22Rv1 (cell line): ENCODE measurements at regions not wholly inside any gene's neighbourhood (a gene's known extent, or its start where the extent isn't known, plus 50 kb on each side); places are given as distances from the start of the nearest gene placed in this dataset.

Source experiments
- H3K27ac ChIP-seq: fragments of 450-650 bp; 2 replicates; pipeline ENCODE4 v1.5.1; 2017
- ZFX ChIP-seq: fragments of 450-650 bp; IDR thresholded peaks from 2 replicates; pipeline ENCODE4 v1.6.1; 2017; ENCODE audit warnings: antibody characterized with exemption, borderline replicate concordance
- TF ChIP-seq, protein P1 (sequence below): fragments of 450-650 bp; IDR thresholded peaks from 2 replicates; pipeline ENCODE4 v1.5.1; 2017; ENCODE audit warnings: mild to moderate bottlenecking

DNA sequence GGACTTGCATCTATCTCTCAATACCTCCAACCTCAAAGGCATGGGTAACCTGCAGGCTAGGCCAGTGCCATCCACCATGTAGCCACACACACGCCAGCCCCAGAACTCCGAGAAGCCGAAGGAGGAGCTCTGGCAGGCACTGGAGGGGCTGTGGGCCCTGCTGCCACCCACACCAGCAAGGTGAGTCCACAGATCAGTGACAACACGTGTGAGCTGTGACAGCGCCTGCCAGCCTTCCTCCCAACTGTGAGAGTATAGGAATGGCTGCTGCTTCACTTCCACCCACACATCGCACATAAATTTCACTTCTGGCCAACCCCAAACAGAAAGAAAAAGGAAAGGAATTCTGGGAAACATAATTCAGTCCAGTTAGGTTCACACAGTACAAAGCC, 422.6 kb downstream of the BCOR start:
- TF ChIP-seq ZFX = no peak
- TF ChIP-seq, protein P1, sequence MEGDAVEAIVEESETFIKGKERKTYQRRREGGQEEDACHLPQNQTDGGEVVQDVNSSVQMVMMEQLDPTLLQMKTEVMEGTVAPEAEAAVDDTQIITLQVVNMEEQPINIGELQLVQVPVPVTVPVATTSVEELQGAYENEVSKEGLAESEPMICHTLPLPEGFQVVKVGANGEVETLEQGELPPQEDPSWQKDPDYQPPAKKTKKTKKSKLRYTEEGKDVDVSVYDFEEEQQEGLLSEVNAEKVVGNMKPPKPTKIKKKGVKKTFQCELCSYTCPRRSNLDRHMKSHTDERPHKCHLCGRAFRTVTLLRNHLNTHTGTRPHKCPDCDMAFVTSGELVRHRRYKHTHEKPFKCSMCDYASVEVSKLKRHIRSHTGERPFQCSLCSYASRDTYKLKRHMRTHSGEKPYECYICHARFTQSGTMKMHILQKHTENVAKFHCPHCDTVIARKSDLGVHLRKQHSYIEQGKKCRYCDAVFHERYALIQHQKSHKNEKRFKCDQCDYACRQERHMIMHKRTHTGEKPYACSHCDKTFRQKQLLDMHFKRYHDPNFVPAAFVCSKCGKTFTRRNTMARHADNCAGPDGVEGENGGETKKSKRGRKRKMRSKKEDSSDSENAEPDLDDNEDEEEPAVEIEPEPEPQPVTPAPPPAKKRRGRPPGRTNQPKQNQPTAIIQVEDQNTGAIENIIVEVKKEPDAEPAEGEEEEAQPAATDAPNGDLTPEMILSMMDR = no peak
- no peak overlapping the region for H3K27ac ChIP-seq

DNA sequence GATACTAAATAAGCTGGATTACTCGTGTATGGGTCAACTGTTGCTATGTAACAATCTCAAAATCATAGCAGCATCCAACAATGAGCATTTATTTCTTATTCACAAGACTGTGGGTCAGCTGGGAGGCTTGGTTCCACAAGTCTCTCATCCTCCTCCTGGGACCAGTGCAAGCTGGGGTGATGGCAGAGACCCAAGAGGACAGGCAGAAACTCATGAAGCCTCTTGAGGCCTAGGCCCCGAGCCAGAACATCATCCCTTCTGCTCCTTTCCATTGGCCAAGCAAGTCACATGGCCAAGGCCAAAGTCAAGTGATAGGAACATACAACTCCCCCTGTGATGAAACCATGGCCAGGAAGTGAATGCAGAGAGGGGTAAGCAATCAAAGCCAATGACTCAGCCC, 422.1 kb downstream of the BCOR start:
- no peak overlapping the region for H3K27ac ChIP-seq
- TF ChIP-seq ZFX = no peak
- TF ChIP-seq, protein P1 = no peak

DNA sequence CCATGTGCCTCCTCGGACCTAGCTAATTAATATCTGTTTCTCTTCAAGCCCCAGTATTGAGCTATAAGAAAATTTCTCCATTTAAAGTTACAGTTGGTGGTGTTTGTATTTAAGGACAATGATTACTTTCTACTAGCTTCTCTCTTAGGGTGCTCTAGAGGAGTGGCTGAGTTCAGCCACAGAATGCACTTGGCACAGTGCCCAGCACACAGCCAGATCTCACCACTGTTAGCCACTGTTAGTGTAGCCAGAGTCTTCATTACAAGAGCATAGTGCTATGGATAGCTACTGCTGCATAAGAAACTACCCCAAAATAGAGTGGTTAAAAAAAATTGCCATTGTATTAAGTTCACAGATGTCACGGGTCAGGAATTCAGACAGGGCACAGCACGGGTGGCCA, 421.3 kb downstream of the BCOR start:
- TF ChIP-seq, protein P1 = no peak
- no peak for TF ChIP-seq ZFX
- H3K27ac ChIP-seq = no peak overlapping the region

DNA sequence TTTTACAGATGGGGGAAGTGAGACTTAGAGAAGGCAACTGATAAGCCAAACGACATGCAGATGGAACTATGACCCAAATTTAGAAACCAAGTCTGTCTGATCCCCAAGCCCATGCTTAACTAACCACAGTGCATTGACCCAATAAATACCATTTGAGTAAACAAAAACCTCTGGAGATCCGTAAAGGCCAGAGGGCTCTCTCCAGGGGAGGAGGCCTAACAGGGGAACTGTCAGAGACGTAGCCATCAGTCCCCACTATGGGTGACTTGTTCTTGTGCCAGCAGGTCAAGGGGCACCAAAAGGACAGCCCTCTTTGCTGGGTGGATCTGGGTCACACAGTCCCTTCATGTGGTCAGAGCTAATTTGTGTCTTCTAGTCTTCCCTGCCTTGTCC, 420.2 kb downstream of the BCOR start:
- TF ChIP-seq, protein P1 = no peak
- no peak for TF ChIP-seq ZFX

DNA sequence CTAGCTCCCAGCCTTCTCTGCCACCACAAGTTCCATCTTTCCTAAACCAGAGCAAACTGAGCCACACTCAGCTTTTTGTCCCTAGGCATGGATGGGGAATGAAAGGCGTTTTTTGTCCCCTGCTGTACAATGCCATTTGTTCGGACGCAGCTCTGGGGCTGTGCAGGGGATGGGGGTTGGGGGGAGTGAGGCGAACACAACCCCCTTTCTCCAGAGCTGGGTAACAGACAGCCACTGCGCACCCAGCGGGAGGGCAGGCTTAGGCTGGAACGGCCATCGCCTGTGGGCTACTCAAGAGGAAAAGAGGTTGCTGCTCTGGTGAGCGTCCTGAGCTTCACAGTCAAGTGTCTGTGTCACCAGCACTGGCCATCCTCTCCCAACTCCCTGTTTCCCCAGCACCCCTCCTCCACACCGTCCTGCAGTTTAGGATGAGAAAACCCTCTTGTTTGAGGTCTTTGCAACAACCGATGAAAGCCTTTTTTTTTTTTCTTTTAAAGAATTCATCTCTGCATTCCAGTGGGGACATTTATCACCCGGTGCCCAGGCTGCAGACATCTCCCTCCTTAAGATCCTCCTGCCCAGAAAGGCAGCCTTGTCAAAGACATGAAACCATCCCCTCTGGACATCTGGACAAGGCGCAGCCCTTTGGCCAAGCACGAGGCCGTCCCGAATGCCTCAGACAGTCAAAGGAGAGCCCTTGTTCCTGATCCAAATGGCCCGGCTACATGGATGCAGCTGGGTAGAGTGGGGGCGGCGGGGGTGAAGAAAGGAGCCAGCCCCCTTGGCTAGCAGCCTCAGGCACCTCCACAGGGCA, 419.6 kb downstream of the BCOR start:
- TF ChIP-seq ZFX = no peak
- TF ChIP-seq, protein P1 = no peak
- no peak overlapping the region for H3K27ac ChIP-seq

More for the DNA sequence above, 420.2 kb downstream of the BCOR start:
- no peak overlapping the region for H3K27ac ChIP-seq

DNA sequence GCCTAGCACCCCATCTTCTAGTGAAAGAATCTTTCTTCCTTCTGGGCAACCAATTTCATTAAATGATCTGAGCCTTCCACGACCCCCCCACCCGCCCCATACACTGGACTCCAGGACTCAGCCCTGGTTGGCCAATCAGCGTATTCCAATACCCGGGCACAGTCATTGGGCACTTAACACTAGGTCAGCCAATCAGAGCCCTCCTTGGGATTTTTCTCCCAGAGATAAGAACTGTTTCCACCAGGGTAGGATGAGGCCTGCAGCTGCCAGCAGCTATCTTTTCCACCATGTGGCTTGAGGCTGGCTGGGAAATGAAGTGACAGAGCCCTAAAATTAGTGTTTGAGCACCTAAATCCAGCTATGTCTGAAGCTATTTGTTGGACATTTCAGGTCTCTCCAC, 418.8 kb downstream of the BCOR start:
- H3K27ac ChIP-seq = no peak overlapping the region
- no peak for TF ChIP-seq ZFX
- TF ChIP-seq, protein P1 = no peak

DNA sequence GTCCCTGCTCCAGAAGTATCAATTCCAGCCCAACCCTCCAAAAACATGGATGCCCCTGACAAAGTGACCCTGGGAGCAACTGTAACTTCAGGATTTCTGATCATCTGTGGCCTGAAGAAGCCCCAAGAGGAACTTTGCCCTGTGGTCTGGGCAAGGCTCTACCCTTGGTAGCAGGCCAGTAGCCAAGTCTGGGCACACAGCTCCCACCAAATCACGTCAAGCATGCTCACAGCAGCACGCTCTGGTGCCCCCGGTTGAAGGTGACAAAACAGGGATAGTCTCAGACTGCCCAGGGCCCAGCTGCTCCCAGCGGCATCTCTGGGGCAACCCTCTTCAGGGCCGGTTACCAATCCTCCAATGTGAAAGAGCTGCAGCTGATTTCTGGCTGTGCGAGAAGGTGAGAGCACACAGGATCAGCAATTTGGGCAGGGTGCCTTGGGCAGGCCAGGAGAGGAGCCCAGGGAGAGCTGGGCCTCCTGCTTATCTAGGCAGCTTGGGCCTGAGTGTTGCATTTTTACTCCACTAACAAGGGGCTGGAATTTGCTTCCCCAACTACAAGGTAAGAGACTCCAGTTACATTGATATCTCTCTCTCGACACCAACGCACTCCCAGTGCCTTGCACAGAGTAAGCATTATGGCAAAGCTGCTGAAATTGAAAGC, 418.1 kb downstream of the BCOR start:
- no peak overlapping the region for H3K27ac ChIP-seq
- no peak for TF ChIP-seq ZFX
- TF ChIP-seq, protein P1 = no peak
